Astrocyte of the cerebellum (primary cell): ENCODE measurements at regions not wholly inside any gene's neighbourhood (a gene's known extent, or its start where the extent isn't known, plus 50 kb on each side); places are given as distances from the start of the nearest gene placed in this dataset.

Experiments used
- DNase-seq: peaks from one replicate; pipeline ENCODE4 v3.0.0-alpha.2; 2011; ENCODE audit warnings: low read depth
- H3K4me3 ChIP-seq: 2 replicates; pipeline ENCODE4 v1.5.1; 2011; ENCODE audit warnings: mild to moderate bottlenecking, low read depth, low read length, moderate library complexity
- CTCF ChIP-seq: IDR thresholded peaks from 2 replicates; pipeline ENCODE4 v1.5.1; 2012; ENCODE audit warnings: low read length, low read depth, moderate library complexity, mild to moderate bottlenecking; ENCODE audit errors: missing control alignments
- in situ Hi-C: cut with HindIII; loops from 2 replicates; pipeline ENCODE4 v1.10.0; 2017; ENCODE audit warnings: low sequenced_read_pairs

- in situ Hi-C loops = no loop called here
- no peak for TF ChIP-seq CTCF
- no peak for DNase-seq
- H3K4me3 ChIP-seq = no peak overlapping the region
Observed at GRCh38 chr5:24918676-24919075, 273.9 kb upstream of the CDH10 start.

DNA sequence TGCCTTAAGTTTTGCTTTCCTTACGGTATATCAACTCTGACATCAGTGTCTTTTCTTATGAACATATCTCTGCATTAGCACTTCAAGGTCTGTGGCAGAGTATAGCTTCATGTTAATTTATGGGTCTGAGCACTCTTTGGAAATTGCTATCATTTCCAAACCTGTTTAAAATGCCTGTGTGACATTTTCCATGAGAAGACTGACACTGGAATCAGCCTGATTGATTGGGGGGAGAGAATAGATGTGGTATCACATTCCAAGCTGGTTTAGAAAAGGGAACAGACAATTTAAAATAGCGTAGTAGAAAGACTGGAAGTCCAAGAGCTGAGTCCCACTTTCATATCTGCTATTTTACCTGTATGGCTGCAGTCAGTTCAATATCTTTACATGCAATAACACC is 272.1 kb upstream of the CDH10 start:
- TF ChIP-seq CTCF = no peak
- no peak overlapping the region for H3K4me3 ChIP-seq
- in situ Hi-C loops = no loop called here
- no peak for DNase-seq

GRCh38 chr5:24909210-24909609 is 264.4 kb upstream of the CDH10 start:
- no peak overlapping the region for H3K4me3 ChIP-seq
- DNase-seq = no peak
- in situ Hi-C loops = no loop called here
- no peak for TF ChIP-seq CTCF

DNA sequence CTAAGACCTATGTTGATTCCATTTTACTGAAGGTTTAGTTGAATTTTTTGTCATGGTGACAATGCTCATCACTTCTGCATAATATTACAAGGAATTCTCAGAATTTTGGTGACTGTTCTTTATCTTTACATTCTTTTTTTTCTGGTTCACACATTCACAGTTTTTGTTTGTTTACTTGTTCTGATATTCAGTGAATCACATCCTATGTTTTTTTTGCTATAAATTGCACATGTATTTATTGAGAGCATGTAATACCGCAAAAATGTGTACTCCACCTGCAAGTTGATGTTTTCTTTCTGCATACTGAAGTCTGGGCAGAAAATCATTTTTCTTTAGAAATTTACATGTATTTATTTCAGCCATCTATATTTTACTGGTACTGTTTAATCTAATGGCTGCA is 261.9 kb upstream of the CDH10 start:
- DNase-seq = no peak
- H3K4me3 ChIP-seq = no peak overlapping the region
- TF ChIP-seq CTCF = no peak
- in situ Hi-C loops = no loop called here

DNA sequence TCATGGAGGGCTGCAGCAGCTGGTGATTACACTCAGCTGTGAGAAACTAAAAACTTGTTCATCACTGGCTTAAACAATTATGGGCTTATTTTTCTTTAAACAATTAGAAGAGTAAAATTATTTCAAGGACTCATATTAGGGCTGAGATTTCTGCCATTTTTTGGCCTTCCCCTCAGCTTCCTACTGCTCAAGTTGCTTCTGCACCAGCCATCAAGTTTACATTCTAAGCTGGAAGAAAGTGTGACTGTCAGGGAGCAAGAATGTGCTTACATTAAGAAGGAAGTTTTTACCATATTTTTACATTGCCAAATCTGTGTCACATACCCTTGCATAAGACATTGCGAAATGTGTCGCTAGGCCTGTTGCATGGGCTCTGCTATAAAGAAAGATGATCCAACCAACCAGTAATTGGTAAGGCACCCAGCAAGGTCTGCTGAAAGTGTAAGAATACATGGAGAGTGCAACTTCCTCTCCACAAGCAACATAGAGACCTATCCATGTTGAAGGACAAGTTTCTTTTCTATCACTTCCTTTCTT is 260.3 kb upstream of the CDH10 start:
- no peak for DNase-seq
- no peak for TF ChIP-seq CTCF
- no peak overlapping the region for H3K4me3 ChIP-seq
- in situ Hi-C loops = no loop called here

DNA sequence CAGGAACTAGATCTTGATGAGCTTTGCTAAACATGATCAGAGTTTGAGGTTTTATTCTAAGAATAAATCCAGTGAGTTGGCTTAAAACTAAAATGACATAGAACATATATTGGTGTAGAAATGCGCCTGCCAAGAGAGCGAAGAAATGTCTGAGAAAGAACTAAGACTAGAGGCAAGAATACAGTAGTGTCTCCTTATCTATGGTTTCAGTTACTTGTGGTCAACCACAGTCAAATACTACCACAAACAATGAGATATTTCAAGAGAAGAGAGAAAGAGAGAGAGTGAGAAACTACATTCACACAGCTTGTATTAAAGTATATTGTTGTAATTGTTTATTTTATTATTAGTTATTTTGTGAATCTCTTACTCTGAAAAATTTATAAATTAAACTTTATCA is 254.4 kb upstream of the CDH10 start:
- no peak overlapping the region for H3K4me3 ChIP-seq
- no peak for TF ChIP-seq CTCF
- in situ Hi-C loops = no loop called here
- DNase-seq = no peak

DNA sequence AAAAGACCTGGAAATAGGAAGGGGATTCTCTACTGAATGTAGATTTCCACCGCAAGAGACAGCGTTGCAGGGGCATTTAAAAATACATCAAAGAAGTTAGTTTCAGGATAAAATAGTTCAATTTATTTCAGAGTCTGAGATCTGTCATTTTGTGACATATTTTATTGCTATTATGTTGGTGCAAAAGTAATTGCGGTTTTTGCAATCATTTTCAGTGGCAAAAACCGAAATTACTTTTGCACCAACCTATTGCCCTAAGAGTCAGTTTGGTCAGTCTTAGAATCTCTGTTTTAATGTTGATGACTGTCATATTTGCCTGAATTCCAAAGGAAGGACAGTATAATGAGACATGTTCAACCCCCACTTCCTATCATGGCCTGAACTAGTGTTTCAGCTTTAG is 219.5 kb upstream of the CDH10 start:
- no peak for TF ChIP-seq CTCF
- no peak overlapping the region for H3K4me3 ChIP-seq
- in situ Hi-C loops = no loop called here
- DNase-seq = no peak
